H9 (cell line): ENCODE measurements at regions not wholly inside any gene's neighbourhood (a gene's known extent, or its start where the extent isn't known, plus 50 kb on each side); places are given as distances from the start of the nearest gene placed in this dataset.

Source experiments
- DNase-seq: peaks from one replicate; pipeline ENCODE4 v3.0.0-alpha.2; 2017
- H2AFZ ChIP-seq: one replicate; pipeline ENCODE4 v1.6.1; 2013; ENCODE audit warnings: mild to moderate bottlenecking, low read length, control low read depth, moderate library complexity
- H2AK5ac ChIP-seq: 2 replicates; pipeline ENCODE4 v1.6.1; 2013; ENCODE audit warnings: low read length, control low read depth, mixed read lengths; ENCODE audit not compliant: insufficient read length
- H2BK120ac ChIP-seq: one replicate; pipeline ENCODE4 v1.6.1; 2013; ENCODE audit warnings: low read depth, mild to moderate bottlenecking, low read length, control low read depth, inconsistent platforms; ENCODE audit not compliant: poor library complexity, severe bottlenecking
- H2BK12ac ChIP-seq: 2 replicates; pipeline ENCODE4 v1.6.1; 2013; ENCODE audit warnings: low read length, control low read depth, mixed read lengths, low read depth; ENCODE audit not compliant: insufficient read length
- H2BK15ac ChIP-seq: 2 replicates; pipeline ENCODE4 v1.6.1; 2013; ENCODE audit warnings: low read depth, low read length, control low read depth
- H2BK20ac ChIP-seq: one replicate; pipeline ENCODE4 v1.6.1; 2013; ENCODE audit warnings: low read depth, mild to moderate bottlenecking, low read length, control low read depth, inconsistent platforms; ENCODE audit not compliant: poor library complexity, severe bottlenecking
- H2BK5ac ChIP-seq: 2 replicates; pipeline ENCODE4 v1.6.1; 2013; ENCODE audit warnings: low read length, control low read depth, mixed read lengths; ENCODE audit not compliant: insufficient read length
- H3K14ac ChIP-seq: 2 replicates; pipeline ENCODE4 v1.6.1; 2013; ENCODE audit warnings: low read length, control low read depth; ENCODE audit not compliant: insufficient read depth
- H3K18ac ChIP-seq: 2 replicates; pipeline ENCODE4 v1.6.1; 2013; ENCODE audit warnings: low read depth, mild to moderate bottlenecking, mixed read lengths, low read length, control low read depth; ENCODE audit not compliant: insufficient read length
- H3K23ac ChIP-seq: 2 replicates; pipeline ENCODE4 v1.6.1; 2013; ENCODE audit warnings: low read length, control low read depth, mixed read lengths, low read depth; ENCODE audit not compliant: insufficient read length
- H3K23me2 ChIP-seq: 2 replicates; pipeline ENCODE4 v1.6.1; 2013; ENCODE audit warnings: low read depth, mild to moderate bottlenecking, mixed read lengths, low read length, control low read depth; ENCODE audit not compliant: insufficient read length, poor library complexity, severe bottlenecking
- H3K27ac ChIP-seq: 2 replicates; pipeline ENCODE4 v1.5.1; 2013; ENCODE audit warnings: low read length, control low read depth, mixed read lengths, low read depth; ENCODE audit not compliant: insufficient read length
- H3K27me3 ChIP-seq: 2 replicates; pipeline ENCODE4 v1.6.1; 2013; ENCODE audit warnings: low read length, control low read depth, inconsistent platforms; ENCODE audit not compliant: insufficient read depth
- H3K4ac ChIP-seq: 2 replicates; pipeline ENCODE4 v1.6.1; 2013; ENCODE audit warnings: low read depth, mild to moderate bottlenecking, control low read depth, inconsistent platforms, low read length, moderate library complexity
- H3K4me1 ChIP-seq: 2 replicates; pipeline ENCODE4 v1.6.1; 2013; ENCODE audit warnings: low read length, control low read depth, inconsistent platforms; ENCODE audit not compliant: insufficient read depth
- H3K4me2 ChIP-seq: 2 replicates; pipeline ENCODE4 v1.6.1; 2013; ENCODE audit warnings: low read length, control low read depth, mixed read lengths; ENCODE audit not compliant: insufficient read length, insufficient read depth
- H3K56ac ChIP-seq: 2 replicates; pipeline ENCODE4 v1.6.1; 2013; ENCODE audit warnings: low read depth, mild to moderate bottlenecking, mixed read lengths, low read length, control low read depth; ENCODE audit not compliant: insufficient read length
- H3K79me1 ChIP-seq: 2 replicates; pipeline ENCODE4 v1.6.1; 2013; ENCODE audit warnings: low read depth, mild to moderate bottlenecking, moderate library complexity, low read length, control low read depth, inconsistent platforms; ENCODE audit not compliant: insufficient read depth, poor library complexity, severe bottlenecking
- H3K79me2 ChIP-seq: 2 replicates; pipeline ENCODE4 v1.6.1; 2013; ENCODE audit warnings: low read length, control low read depth, inconsistent platforms; ENCODE audit not compliant: insufficient read depth
- H3K9ac ChIP-seq: 2 replicates; pipeline ENCODE4 v1.6.1; 2013; ENCODE audit warnings: low read length, control low read depth, mixed read lengths; ENCODE audit not compliant: insufficient read length; ENCODE audit errors: extremely low read depth
- H3K9me3 ChIP-seq: one replicate; pipeline ENCODE4 v1.6.1; 2013; ENCODE audit warnings: low read depth, low read length, inconsistent platforms; ENCODE audit not compliant: control insufficient read depth
- H3T11ph ChIP-seq: one replicate; pipeline ENCODE4 v1.6.1; 2013; ENCODE audit warnings: mild to moderate bottlenecking, low read length, control low read depth, inconsistent platforms
- H4K20me1 ChIP-seq: one replicate; pipeline ENCODE4 v1.6.1; 2013; ENCODE audit not compliant: control insufficient read depth, insufficient read length, insufficient read depth
- H4K5ac ChIP-seq: 2 replicates; pipeline ENCODE4 v1.6.1; 2013; ENCODE audit warnings: low read depth, mild to moderate bottlenecking, mixed read lengths, low read length, control low read depth; ENCODE audit not compliant: insufficient read length
- H4K8ac ChIP-seq: replicated peaks from 2 replicates; pipeline ENCODE4 v1.6.1; 2013; ENCODE audit warnings: low read length, control low read depth, mixed read lengths, low read depth; ENCODE audit not compliant: insufficient read length
- H4K91ac ChIP-seq: 2 replicates; pipeline ENCODE4 v1.6.1; 2013; ENCODE audit warnings: low read depth, mild to moderate bottlenecking, moderate library complexity, mixed read lengths, low read length, control low read depth; ENCODE audit not compliant: insufficient read length
- H3K27ac Mint-ChIP-seq, 3 experiments: 2 replicates in 2 of 3; 3 replicates in 1 of 3; pipeline ENCODE4 v1.8.0; 2020 to 2021; ENCODE audit warnings: mixed read lengths in 3 of 3, mild to moderate bottlenecking in 1 of 3, moderate library complexity in 1 of 3
- H3K27me3 Mint-ChIP-seq: 2 replicates; pipeline ENCODE4 v1.8.0; 2021; ENCODE audit warnings: low read depth, mild to moderate bottlenecking, moderate library complexity, mixed read lengths
- H3K36me3 Mint-ChIP-seq, 3 experiments: 2 replicates in 2 of 3; 3 replicates in 1 of 3; pipeline ENCODE4 v1.8.0; 2020 to 2021; ENCODE audit warnings: low read depth in 3 of 3, mixed read lengths in 3 of 3; ENCODE audit not compliant: insufficient read depth in 1 of 3
- H3K4me1 Mint-ChIP-seq, 2 experiments: 2 replicates each; pipeline ENCODE4 v1.8.0; 2020; ENCODE audit warnings: mixed read lengths in 2 of 2
- H3K4me3 Mint-ChIP-seq, 2 experiments: 2 replicates in 1 of 2; 3 replicates in 1 of 2; pipeline ENCODE4 v1.8.0; 2020 to 2021; ENCODE audit warnings: mild to moderate bottlenecking in 2 of 2, mixed read lengths in 2 of 2, moderate library complexity in 1 of 2
- H3K9me3 Mint-ChIP-seq, 2 experiments: 2 replicates in 1 of 2; 3 replicates in 1 of 2; pipeline ENCODE4 v1.8.0; 2020; ENCODE audit warnings: mild to moderate bottlenecking in 2 of 2, mixed read lengths in 2 of 2, moderate library complexity in 1 of 2
- WGBS: extraction: QIAGEN DNeasy Blood & Tissue Kit; methylation state at CpG from one replicate; pipeline ENCODE4 v1.1.7; 2013; ENCODE audit warnings: missing lambda C conversion rate, low lambda C conversion rate, mixed read lengths; ENCODE audit not compliant: insufficient read length; ENCODE audit errors: extremely low coverage; 5-methylcytosine and 5-hydroxymethylcytosine counted together
- TF ChIP-seq, protein P1 (sequence below): fragments of 200-600 bp; sonication (generic); conservative IDR thresholded peaks from 3 replicates; pipeline ENCODE4 v1.8.0; 2021; ENCODE audit warnings: antibody characterized with exemption, mild to moderate bottlenecking

DNA sequence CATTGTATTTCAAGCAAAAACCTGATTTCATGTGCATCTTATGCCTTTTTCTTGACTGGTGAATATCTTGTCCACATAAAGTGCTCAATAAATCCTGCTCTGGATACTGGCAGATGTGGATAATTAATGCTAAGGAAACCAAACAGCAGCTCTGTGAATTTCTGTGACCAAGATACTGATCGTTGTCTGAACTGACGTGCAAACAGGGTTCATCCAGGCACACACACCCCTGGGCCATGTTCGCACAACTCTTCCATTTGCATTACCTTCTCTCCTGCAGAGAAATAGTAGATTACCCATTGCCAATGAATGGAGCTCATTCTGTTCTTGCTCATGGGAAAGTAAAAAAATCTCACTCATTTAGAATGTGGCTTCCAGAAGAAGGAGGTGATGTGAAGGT, 316.2 kb upstream of the TRIB2 start:
- Mint-ChIP-seq H3K4me3 (no peak overlapping the region), H3K4me1 (peaks cover 22 to 24% of the 10 kb centered on the region in 2 experiments)
- no peak overlapping the region for H3K4me2 ChIP-seq

More for the DNA sequence above, 316.2 kb upstream of the TRIB2 start:
- no peak for DNase-seq
- no peaks in the 10 kb centered on the region for H3K27me3 ChIP-seq
- no peaks in the 10 kb centered on the region for H3K79me1 ChIP-seq
- no peak overlapping the region for H3K27ac ChIP-seq
- no peak overlapping the region for H3K14ac ChIP-seq
- no peak overlapping the region for H4K5ac ChIP-seq
- H3K9me3 ChIP-seq: peaks cover 12% of the 10 kb centered on the region
- H3K79me2 ChIP-seq: no peaks in the 10 kb centered on the region
- H3K4me1 ChIP-seq: peaks cover 9% of the 10 kb centered on the region
- no peak overlapping the region for H3K4ac ChIP-seq
- no peak overlapping the region for H2BK15ac ChIP-seq
- no CpG with 5 or more reads among the region's 3 CpGs for WGBS
- TF ChIP-seq, protein P1, sequence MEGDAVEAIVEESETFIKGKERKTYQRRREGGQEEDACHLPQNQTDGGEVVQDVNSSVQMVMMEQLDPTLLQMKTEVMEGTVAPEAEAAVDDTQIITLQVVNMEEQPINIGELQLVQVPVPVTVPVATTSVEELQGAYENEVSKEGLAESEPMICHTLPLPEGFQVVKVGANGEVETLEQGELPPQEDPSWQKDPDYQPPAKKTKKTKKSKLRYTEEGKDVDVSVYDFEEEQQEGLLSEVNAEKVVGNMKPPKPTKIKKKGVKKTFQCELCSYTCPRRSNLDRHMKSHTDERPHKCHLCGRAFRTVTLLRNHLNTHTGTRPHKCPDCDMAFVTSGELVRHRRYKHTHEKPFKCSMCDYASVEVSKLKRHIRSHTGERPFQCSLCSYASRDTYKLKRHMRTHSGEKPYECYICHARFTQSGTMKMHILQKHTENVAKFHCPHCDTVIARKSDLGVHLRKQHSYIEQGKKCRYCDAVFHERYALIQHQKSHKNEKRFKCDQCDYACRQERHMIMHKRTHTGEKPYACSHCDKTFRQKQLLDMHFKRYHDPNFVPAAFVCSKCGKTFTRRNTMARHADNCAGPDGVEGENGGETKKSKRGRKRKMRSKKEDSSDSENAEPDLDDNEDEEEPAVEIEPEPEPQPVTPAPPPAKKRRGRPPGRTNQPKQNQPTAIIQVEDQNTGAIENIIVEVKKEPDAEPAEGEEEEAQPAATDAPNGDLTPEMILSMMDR: no peak
- no peak overlapping the region for H2AK5ac ChIP-seq
- Mint-ChIP-seq H3K27ac (no peak overlapping the region), H3K36me3 (peaks cover 18 to 25% (median 24%) of the 10 kb centered on the region in 3 experiments), H3K27me3 (no peaks in the 10 kb centered on the region), H3K9me3 (peaks cover 25 to 26% of the 10 kb centered on the region in 2 experiments)
- no peak overlapping the region for H2BK5ac ChIP-seq
- no peak overlapping the region for H3K18ac ChIP-seq
- no peak overlapping the region for H3K56ac ChIP-seq
- no peak overlapping the region for H3T11ph ChIP-seq
- H3K23ac ChIP-seq: no peak overlapping the region
- no peak overlapping the region for H4K91ac ChIP-seq
- H4K8ac ChIP-seq: no peak overlapping the region
- H2BK120ac ChIP-seq: no peak overlapping the region
- no peaks in the 10 kb centered on the region for H4K20me1 ChIP-seq
- H2BK12ac ChIP-seq: no peak overlapping the region
- H3K23me2 ChIP-seq: no peaks in the 10 kb centered on the region
- H2BK20ac ChIP-seq: no peak overlapping the region
- H2AFZ ChIP-seq: no peak overlapping the region
- H3K9ac ChIP-seq: no peak overlapping the region
